ENCODE measurements at regions not wholly inside any gene's neighbourhood (a gene's known extent, or its start where the extent isn't known, plus 50 kb on each side); places are given as distances from the start of the nearest gene placed in this dataset.

DNA sequence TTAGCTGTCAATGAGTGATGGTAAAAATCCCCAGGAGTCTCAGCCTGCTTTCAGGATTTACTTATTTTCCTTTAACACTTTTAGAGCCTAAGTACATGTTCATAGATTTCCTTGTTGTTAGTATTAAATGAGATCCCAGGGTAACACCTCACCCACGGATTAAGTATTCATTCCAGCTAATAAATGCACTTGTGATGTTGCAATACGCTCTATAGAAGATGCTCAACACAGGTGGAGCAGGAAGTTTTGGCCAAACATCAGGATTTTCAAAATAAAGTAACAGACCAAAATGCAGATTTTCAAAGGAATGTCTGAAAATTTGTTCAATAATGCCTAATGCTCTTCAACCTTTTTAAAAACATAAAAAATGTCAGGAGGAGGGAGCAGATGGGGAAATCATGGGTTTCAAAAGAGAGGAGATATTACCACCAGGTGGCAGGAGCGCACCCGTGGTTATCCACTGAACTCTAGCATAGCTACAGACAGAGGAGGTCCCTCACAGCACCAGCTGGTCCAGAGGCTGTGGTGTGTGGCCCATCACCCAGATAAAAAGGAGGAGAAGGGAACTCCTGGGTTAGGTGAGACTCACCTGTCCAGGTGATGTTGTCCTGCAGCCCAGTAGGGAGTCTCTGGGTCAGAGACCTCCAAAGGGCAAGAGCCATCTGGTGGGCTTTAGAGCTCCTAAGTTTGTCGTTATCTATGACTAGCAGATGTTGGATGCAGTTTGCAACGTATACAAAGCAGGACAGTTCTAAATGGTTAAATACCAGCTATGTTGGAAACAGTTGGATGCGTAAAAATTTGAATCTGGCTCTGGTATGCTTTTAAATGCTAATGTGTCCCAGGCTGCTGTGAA is 1158.4 kb upstream of the TMEM132C start:
- WGBS (ENCODE audit: insufficient coverage, insufficient replicate concordance, low lambda C conversion rate, missing lambda C conversion rate), result 19% methylated on average over 7 of the region's 7 CpGs
- no peaks in the 10 kb centered on the region for H3K9me3 ChIP-seq (replicated peaks; ENCODE audit: control insufficient read depth, insufficient read depth, low read length)
- no peak overlapping the region for H3K4me3 ChIP-seq
- in situ Hi-C loops (cut with MboI) (no loop called here), intact Hi-C loops (cut with micrococcal nuclease; ENCODE audit: unreplicated experiment) (loop anchor here (1.0 to 2.0 kb wide), 2 partner anchors 185 to 272 kb away; no protein-coding TSS in a partner anchor)
- no peaks in the 10 kb centered on the region for H3K79me2 ChIP-seq (ENCODE audit: control insufficient read depth, insufficient read depth, low read length)
- peak; percentile 91 for ATAC-seq
- no peak for FAIRE-seq
- no TSS peak for BruUV-seq (replicated peaks)
- RAD21 ChIA-PET (ENCODE audit: unreplicated experiment), result interaction anchor here (0.6 to 2.4 kb wide), 13 partner anchors 9 to 569 kb away, joined by 3 to 15 read pairs (median 5); no protein-coding TSS in a partner anchor
- no peak overlapping the region for H3K27ac ChIP-seq (ENCODE audit: control insufficient read depth, insufficient read depth)
- no peaks in the 10 kb centered on the region for H3K4me1 ChIP-seq (ENCODE audit: control insufficient read depth, insufficient read depth, low read length)
- POLR2A ChIA-PET, result no interaction called here
- SMC1A ChIA-PET (ENCODE audit: uncharacterized antibody, unreplicated experiment), result interaction anchor here (0.6 to 2.1 kb wide), 16 partner anchors 10 to 1767 kb away, joined by 3 to 17 read pairs (median 4); no protein-coding TSS in a partner anchor
- no peaks in the 10 kb centered on the region for H3K36me3 ChIP-seq (ENCODE audit: control insufficient read depth in 2 of 2, insufficient read depth in 2 of 2, low read length in 1 of 2)
- CTCF ChIA-PET, result interaction anchor here (0.7 to 3.8 kb wide), 35 partner anchors 10 to 961 kb away, joined by 3 to 26 read pairs (median 5); no protein-coding TSS in a partner anchor
- H3K9ac ChIP-seq (ENCODE audit: control insufficient read depth, insufficient read depth, low read length), result no peak overlapping the region
- no peak overlapping the region for H2AFZ ChIP-seq (ENCODE audit: control insufficient read depth, low read depth, low read length)
- no peaks in the 10 kb centered on the region for H3K27me3 ChIP-seq (replicated peaks in 1 of 2; ENCODE audit: control insufficient read depth in 2 of 2, insufficient read depth in 2 of 2, low read length in 1 of 2)
- no peak for DNase-seq (ENCODE audit: low read depth, low spot score)
- no peak overlapping the region for H3K4me2 ChIP-seq (ENCODE audit: control insufficient read depth, insufficient read depth)
- no peaks in the 10 kb centered on the region for H4K20me1 ChIP-seq (ENCODE audit: control insufficient read depth, insufficient read depth)
- TF ChIP-seq, protein P1, sequence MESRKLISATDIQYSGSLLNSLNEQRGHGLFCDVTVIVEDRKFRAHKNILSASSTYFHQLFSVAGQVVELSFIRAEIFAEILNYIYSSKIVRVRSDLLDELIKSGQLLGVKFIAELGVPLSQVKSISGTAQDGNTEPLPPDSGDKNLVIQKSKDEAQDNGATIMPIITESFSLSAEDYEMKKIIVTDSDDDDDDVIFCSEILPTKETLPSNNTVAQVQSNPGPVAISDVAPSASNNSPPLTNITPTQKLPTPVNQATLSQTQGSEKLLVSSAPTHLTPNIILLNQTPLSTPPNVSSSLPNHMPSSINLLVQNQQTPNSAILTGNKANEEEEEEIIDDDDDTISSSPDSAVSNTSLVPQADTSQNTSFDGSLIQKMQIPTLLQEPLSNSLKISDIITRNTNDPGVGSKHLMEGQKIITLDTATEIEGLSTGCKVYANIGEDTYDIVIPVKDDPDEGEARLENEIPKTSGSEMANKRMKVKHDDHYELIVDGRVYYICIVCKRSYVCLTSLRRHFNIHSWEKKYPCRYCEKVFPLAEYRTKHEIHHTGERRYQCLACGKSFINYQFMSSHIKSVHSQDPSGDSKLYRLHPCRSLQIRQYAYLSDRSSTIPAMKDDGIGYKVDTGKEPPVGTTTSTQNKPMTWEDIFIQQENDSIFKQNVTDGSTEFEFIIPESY (IDR thresholded peaks at IDR 0.05), result no peak
- no peak for TF ChIP-seq CBX3 (IDR thresholded peaks at IDR 0.05; ENCODE audit: borderline replicate concordance, low read depth)
- no peak for TF ChIP-seq NFIC (IDR thresholded peaks at IDR 0.05; ENCODE audit: low read depth, low read length)
- TF ChIP-seq ZNF274 (IDR thresholded peaks at IDR 0.05; ENCODE audit: insufficient read depth, insufficient read length), result no peak
- TF ChIP-seq SMC3 (IDR thresholded peaks at IDR 0.05; ENCODE audit: borderline replicate concordance, low read length), result peak; percentile 65; the same call in 1 of the 2 replicates
- TF ChIP-seq, protein P2, sequence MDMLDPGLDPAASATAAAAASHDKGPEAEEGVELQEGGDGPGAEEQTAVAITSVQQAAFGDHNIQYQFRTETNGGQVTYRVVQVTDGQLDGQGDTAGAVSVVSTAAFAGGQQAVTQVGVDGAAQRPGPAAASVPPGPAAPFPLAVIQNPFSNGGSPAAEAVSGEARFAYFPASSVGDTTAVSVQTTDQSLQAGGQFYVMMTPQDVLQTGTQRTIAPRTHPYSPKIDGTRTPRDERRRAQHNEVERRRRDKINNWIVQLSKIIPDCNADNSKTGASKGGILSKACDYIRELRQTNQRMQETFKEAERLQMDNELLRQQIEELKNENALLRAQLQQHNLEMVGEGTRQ (IDR thresholded peaks at IDR 0.05; ENCODE audit: borderline replicate concordance, low read depth, low read length), result no peak
- TF ChIP-seq ESRRA (IDR thresholded peaks at IDR 0.05; ENCODE audit: low read length), result no peak
- no peak for TF ChIP-seq PBX3 (IDR thresholded peaks at IDR 0.05; ENCODE audit: insufficient replicate concordance, low read depth, low read length)
- no peak for TF ChIP-seq MLLT1 (IDR thresholded peaks at IDR 0.05)
- TF ChIP-seq, protein P3, sequence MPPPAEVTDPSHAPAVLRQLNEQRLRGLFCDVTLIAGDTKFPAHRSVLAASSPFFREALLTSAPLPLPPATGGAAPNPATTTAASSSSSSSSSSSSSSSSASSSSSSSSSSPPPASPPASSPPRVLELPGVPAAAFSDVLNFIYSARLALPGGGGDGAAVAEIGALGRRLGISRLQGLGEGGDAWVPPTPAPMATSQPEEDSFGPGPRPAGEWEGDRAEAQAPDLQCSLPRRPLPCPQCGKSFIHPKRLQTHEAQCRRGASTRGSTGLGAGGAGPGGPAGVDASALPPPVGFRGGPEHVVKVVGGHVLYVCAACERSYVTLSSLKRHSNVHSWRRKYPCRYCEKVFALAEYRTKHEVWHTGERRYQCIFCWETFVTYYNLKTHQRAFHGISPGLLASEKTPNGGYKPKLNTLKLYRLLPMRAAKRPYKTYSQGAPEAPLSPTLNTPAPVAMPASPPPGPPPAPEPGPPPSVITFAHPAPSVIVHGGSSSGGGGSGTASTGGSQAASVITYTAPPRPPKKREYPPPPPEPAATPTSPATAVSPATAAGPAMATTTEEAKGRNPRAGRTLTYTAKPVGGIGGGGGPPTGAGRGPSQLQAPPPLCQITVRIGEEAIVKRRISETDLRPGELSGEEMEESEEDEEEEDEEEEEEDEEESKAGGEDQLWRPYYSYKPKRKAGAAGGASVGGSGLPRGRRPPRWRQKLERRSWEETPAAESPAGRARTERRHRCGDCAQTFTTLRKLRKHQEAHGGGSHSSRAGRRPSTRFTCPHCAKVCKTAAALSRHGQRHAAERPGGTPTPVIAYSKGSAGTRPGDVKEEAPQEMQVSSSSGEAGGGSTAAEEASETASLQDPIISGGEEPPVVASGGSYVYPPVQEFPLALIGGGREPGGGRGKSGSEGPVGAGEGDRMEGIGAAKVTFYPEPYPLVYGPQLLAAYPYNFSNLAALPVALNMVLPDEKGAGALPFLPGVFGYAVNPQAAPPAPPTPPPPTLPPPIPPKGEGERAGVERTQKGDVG (CRISPR knock-in tag; IDR thresholded peaks at IDR 0.05), result no peak
- TF ChIP-seq SUPT20H (IDR thresholded peaks at IDR 0.05; ENCODE audit: borderline replicate concordance, control insufficient read depth, low read depth, low read length), result no peak
- TF ChIP-seq RUNX3 (IDR thresholded peaks at IDR 0.05; ENCODE audit: low read length), result peak; percentile 29
- no peak for TF ChIP-seq BRCA1 (IDR thresholded peaks at IDR 0.05; ENCODE audit: low read depth, low read length)
- no peak for TF ChIP-seq ZSCAN29 (IDR thresholded peaks at IDR 0.05)
